ENCODE measurements at regions not wholly inside any gene's neighbourhood (a gene's known extent, or its start where the extent isn't known, plus 50 kb on each side); places are given as distances from the start of the nearest gene placed in this dataset.

DNA sequence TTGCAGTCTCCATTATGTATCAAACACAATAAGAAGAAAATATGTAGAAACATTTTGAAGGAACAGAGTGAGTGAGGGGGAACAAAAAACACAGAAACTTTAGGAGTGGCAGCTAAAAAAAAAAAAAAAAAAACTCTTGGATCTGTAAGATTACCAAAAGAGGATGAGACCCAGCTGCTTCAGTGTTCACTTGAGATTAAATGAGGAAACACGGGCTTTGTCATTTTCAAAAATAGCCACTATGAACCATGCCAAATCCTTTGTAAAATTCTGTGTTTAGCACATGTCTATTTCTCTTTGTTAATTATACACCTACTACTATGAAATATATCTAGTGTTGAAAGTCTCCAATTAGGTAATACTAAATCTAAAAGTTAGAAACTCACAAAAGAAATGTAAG, 485.9 kb downstream of the EFNA5 start:
- TF ChIP-seq POLR2A (IDR thresholded peaks at IDR 0.05) (no peak), CTCF (IDR thresholded peaks at IDR 0.05) (no peak)

All from stomach (tissue), 4 donors.